Cardiac muscle cell (in vitro differentiated cells and primary cell): ENCODE measurements at regions not wholly inside any gene's neighbourhood (a gene's known extent, or its start where the extent isn't known, plus 50 kb on each side); places are given as distances from the start of the nearest gene placed in this dataset.

Experiments
- DNase-seq, 2 donors: peaks; one replicate each; pipeline versions ENCODE4 v3.0.0 to v3.0.0-alpha.2; 2010 to 2017; ENCODE audit warnings: low read depth in 1 of 2, low spot score in 1 of 2
- H3K27ac ChIP-seq: fragments of 200-600 bp; sonication (generic); 2 replicates; pipeline ENCODE4 v1.5.1; 2016
- H3K27me3 ChIP-seq: fragments of 200-600 bp; sonication (generic); 2 replicates; pipeline ENCODE4 v1.6.0; 2016; ENCODE audit warnings: control low read depth
- H3K36me3 ChIP-seq: fragments of 200-600 bp; sonication (generic); 2 replicates; pipeline ENCODE4 v1.5.1; 2016; ENCODE audit warnings: control low read depth
- H3K4me1 ChIP-seq: fragments of 200-600 bp; sonication (generic); 2 replicates; pipeline ENCODE4 v1.8.1; 2017; ENCODE audit warnings: low read depth, mild to moderate bottlenecking, mixed run types
- H3K4me3 ChIP-seq: fragments of 200-600 bp; sonication (generic); 2 replicates; pipeline ENCODE4 v1.5.1; 2016; ENCODE audit warnings: mild to moderate bottlenecking
- H3K9me3 ChIP-seq: fragments of 200-600 bp; sonication (generic); 2 replicates; pipeline ENCODE4 v1.5.1; 2017; ENCODE audit warnings: low read depth, mild to moderate bottlenecking, control low read depth
- TF ChIP-seq, protein P1 (sequence below): IDR thresholded peaks from 2 replicates; pipeline ENCODE4 v1.5.1; 2012; ENCODE audit warnings: low read depth, mild to moderate bottlenecking, low read length

DNA sequence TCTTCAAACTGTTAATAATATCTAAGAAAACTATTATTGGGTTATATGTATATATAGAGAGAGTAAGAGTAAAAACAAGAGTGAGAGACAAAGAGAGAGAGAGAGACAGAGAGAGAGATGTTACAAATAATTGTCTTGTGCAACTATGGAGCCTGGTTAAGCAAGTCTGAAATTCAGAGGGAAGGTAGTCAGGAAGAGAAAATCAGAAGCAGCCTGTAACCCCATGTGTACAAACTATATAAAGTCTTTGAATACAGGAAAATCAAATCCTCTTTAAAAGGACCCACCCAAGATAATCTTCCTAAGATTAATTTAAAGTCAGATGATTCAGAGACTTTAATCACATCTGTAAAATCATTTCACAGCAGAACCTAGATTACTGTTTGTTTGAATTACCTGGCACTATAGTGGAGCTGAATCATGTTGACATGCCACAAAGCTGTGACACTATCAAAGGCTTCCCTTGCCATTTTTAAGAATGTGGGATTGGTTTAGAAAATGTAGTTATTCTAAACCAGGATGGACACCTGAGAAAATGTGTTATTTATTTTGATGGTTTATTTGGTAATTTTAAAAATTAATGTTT is 301.7 kb upstream of the FSIP2 start:
- no peak for DNase-seq
- Histone ChIP-seq H3K36me3 (no peaks in the 10 kb centered on the region), H3K27ac (no peak overlapping the region), H3K9me3 (no peaks in the 10 kb centered on the region), H3K4me1 (no peaks in the 10 kb centered on the region), H3K27me3 (no peaks in the 10 kb centered on the region), H3K4me3 (no peak overlapping the region)
- TF ChIP-seq, protein P1, sequence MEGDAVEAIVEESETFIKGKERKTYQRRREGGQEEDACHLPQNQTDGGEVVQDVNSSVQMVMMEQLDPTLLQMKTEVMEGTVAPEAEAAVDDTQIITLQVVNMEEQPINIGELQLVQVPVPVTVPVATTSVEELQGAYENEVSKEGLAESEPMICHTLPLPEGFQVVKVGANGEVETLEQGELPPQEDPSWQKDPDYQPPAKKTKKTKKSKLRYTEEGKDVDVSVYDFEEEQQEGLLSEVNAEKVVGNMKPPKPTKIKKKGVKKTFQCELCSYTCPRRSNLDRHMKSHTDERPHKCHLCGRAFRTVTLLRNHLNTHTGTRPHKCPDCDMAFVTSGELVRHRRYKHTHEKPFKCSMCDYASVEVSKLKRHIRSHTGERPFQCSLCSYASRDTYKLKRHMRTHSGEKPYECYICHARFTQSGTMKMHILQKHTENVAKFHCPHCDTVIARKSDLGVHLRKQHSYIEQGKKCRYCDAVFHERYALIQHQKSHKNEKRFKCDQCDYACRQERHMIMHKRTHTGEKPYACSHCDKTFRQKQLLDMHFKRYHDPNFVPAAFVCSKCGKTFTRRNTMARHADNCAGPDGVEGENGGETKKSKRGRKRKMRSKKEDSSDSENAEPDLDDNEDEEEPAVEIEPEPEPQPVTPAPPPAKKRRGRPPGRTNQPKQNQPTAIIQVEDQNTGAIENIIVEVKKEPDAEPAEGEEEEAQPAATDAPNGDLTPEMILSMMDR, result no peak

DNA sequence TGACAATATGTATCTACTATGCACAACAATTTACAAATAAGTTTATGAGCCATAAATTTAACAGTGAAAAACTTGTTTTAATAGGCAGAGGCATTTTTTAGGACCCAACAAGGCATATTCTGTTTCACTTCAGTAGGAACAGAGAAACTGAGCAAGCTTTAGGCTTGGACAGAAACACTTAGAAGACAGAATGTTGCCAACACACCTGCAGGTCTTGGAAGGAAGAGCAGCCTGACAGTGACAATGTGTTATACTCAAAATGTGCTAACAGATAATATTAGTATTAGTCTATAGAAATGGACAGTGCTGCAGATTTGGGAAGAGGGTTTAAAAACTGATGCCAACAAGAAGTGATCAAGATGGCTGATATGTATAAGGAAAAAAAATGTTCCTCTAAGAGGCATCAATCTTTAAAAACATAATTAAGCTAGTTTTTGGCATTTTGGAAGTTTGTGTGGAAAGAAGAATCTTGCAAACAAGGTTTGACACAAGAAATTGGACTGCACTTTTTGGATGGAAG is 297.1 kb upstream of the FSIP2 start:
- Histone ChIP-seq H3K9me3 (no peaks in the 10 kb centered on the region), H3K27me3 (no peaks in the 10 kb centered on the region), H3K4me3 (no peak overlapping the region), H3K4me1 (no peaks in the 10 kb centered on the region), H3K36me3 (no peaks in the 10 kb centered on the region), H3K27ac (no peak overlapping the region)
- DNase-seq, result no peak
- TF ChIP-seq, protein P1, result no peak

DNA sequence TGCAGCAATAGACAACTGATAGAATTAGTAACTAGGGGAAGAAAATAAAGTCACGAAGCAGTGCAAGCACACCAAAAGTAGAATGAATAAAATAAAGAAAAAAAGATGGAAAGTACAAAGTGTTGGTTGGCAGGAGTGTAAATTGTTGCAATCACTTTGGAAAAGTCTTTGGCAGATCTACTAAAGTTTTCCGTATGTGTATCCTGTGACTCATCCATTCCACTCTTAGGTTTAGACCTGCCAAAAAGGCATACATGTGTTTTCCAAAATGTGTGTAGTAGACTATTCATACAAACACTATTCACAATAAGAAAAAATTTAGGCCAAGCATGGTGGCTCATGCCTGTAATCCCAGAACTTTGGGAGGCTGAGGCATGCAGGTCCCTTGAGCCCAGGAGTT is 282.1 kb upstream of the FSIP2 start:
- no peaks in the 10 kb centered on the region for H3K36me3 ChIP-seq
- no peak overlapping the region for H3K4me3 ChIP-seq
- peak in 1 of 2 donors; percentile 29 for DNase-seq
- no peak overlapping the region for H3K27ac ChIP-seq
- TF ChIP-seq, protein P1, result no peak
- no peaks in the 10 kb centered on the region for H3K27me3 ChIP-seq
- H3K4me1 ChIP-seq, result no peaks in the 10 kb centered on the region
- no peaks in the 10 kb centered on the region for H3K9me3 ChIP-seq

DNA sequence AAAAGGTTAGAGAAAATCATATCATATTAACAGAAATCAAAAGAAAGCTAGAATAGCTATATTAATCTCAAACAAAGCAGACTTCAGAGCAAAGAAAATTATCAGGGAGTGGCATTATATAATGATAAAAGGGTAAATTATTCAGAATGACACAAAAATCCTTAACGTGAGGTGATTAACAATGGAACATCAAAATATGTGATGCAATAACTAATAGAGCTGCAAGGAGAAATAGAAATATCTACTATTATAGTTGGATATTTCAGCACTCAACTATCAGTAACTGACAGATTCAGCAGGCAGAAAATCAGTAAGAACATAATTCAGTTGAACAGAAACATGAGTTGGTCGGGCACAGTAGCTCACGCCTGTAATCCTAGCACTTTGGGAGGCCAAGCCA is 275.1 kb upstream of the FSIP2 start:
- TF ChIP-seq, protein P1, result no peak
- no peak for DNase-seq

DNA sequence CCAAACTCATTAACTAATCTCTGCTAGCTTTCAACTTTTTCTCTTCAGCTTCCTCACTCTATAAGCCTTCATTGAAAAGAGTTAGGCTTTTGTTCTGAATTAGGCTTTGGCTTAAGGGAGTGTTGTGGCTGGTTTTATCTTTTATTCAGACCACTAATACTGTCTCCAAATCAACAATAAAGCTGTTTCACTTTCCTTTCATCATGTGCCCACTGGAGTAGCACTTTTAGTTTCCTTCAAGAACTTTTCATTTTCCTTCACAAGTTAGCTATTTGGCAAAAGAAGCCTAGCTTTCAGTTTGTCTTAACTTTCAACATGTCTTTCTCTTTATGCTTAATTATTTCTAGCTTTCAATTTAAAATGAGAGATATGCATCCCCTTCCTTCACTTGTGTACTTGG is 271.7 kb upstream of the FSIP2 start:
- H3K27ac ChIP-seq, result no peak overlapping the region

More for the DNA sequence above, 275.1 kb upstream of the FSIP2 start:
- no peaks in the 10 kb centered on the region for H3K9me3 ChIP-seq
- H3K36me3 ChIP-seq, result no peaks in the 10 kb centered on the region
- H3K4me1 ChIP-seq, result no peaks in the 10 kb centered on the region
- no peaks in the 10 kb centered on the region for H3K27me3 ChIP-seq
- H3K4me3 ChIP-seq, result no peak overlapping the region
- H3K27ac ChIP-seq, result no peak overlapping the region

More for the DNA sequence above, 271.7 kb upstream of the FSIP2 start:
- no peaks in the 10 kb centered on the region for H3K4me1 ChIP-seq
- TF ChIP-seq, protein P1, result no peak
- H3K9me3 ChIP-seq, result no peaks in the 10 kb centered on the region
- no peaks in the 10 kb centered on the region for H3K36me3 ChIP-seq
- no peaks in the 10 kb centered on the region for H3K27me3 ChIP-seq
- H3K4me3 ChIP-seq, result no peak overlapping the region
- DNase-seq, result no peak
